GF-D8 (cell line): ENCODE measurements at regions not wholly inside any gene's neighbourhood (a gene's known extent, or its start where the extent isn't known, plus 50 kb on each side); places are given as distances from the start of the nearest gene placed in this dataset.
"Not testable (repeated sequence)": the region's sequence is repeated elsewhere in the genome, so short reads cannot be mapped to it uniquely, and the experiment has no call there.

Experiments
- DNase-seq: peaks from one replicate; lab custom pipeline; 2025; lab: John Stamatoyannopoulos, UW

DNA sequence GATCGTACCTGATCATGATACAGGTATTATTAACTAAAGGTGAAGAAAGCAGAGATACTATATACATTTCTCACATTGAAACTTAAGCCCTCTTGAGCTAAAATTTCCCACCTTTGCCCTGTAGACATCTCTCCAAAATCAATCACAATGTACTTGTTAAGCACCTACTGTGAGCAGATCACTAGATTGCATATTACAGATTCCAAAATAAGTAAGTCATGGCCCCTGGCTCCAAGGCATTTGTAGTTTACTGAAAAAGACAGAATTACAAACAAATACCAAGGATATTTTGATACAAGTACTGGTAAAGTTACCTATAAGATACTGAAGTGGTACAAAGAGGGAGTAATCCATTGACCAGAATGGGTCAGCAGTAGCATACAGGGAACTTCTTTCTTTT, 455.3 kb downstream of the STK39 start:
- no peak for DNase-seq

DNA sequence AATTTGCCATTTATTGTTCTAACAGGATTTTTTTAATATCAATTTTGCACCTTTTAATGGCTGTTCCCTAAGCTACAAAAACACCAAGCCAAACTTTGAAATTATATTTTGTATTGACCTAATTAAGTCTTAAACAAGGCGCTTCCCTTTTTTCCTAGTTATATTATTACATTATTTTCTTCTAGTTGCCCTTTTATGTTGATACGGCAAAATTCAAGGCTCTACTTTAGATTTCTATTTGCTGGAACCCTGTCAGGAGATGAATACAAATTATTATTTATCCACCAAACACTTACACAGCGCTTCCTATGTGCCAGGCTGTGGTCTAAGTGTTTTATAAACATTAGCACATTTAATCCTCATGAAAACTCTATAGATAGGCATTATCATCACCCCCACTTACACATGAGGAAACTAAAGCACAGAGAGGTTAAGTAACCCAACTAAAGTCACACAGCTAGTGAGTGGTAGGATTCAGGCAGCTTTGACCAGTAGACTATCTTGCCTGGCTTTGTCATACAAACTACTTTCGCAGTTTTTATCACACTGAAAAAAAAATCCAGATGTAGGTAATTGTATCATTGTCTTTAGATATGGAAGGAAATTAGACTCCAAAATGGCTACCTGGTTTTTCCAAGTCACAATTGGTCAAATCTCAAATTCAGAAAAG, 456.5 kb downstream of the STK39 start:
- DNase-seq: no peak

DNA sequence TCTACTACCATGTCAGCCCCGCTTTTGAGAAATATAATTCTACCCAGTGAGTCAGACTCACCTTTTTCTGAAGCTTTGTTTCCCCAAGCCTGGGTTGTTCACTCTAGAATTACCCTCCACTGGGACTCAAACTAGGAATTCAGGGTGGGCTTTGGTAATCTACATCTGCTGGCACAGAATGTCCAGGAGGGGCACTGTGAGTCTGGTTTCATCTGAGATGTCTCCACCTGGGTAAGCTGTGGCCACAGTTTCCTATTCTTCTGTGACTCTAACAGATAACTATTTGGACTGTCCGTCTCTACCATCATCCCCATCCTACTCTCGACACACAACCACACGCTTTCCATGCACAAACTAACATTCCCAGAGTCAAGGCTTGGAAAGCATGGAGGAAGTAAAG, 457.2 kb downstream of the STK39 start:
- DNase-seq: no peak

DNA sequence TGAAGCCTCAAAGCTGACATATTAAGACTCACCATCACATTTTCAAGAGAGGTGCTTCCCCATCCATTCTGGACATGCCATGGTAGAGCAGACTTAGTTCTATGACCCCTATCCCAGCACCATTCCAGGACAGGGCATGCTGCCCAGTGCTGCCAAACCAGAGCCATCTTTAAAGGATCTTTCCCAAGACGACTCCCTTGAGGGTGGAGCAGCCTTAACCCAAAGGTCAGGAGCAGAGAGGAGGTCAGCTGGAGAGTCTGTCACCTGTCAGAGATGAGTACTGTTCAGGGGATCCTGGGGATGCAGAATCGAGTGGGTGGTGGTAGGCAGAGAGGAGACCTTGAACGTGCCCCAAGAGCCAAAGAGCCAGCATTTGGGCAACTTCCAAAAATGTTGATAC, 459.8 kb downstream of the STK39 start:
- no peak for DNase-seq

DNA sequence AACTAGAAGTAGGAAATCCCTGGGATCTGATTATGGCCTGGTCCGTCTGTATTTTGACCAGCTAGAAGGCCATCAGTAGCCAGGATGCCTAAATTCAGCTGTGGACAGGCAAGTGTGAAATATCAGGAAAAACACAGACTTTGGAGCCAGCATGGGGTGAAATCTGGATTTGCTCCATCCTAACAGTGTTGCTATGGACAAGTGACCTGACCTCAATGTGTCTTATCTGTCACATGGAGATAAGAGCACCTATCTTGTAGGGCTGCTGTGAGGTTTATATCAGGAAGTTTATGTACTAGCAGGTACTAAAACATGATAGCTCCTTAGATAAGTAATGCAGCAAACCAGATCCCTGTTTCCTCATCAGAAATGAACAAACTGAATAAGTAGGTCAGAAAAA, 460.4 kb downstream of the STK39 start:
- DNase-seq: no peak

DNA sequence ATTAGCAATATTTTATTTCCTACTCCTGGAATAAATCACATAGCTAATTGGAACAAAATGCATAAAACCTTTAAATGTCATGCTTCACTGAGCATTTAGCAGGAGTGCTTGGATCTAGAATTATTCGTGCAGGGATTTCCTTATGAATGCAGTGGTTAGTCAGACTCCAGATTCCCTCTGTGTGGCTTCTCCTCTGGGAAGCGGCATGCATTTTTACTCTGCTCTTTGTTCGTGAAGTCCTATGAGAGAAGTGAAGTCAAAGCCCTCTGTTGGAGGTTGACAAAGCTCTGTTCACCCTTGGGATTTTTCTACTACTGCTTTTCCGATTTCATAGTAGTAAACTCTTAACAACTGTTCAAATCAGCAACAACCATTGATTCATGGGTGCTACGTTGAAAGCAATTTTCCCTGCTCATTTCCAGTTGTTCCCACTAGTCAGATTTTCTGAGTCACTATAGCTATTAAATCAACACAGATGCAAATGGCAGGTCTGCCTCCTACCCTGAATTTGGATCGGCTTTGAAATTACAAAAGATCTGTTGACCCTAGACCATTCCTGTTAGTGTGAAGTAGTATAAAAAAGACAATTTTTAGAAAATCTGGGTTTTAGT, 461.7 kb downstream of the STK39 start:
- no peak for DNase-seq

DNA sequence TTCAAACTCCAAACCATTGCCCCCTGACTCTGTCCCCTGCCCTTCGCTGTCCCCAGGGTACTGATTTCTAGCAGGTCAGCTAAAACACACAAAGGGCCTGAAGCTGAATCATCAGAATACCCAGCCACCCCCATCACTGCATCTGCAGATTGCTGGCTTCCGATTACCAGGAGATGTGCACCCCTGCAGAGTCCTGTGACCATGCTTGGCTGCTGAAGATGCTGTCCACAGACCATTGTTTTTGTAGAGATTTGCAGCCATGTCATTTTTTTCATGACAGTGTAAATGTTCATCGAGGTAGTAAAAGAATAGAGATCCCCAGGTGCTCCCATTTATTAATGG, 463.3 kb downstream of the STK39 start:
- DNase-seq: no peak

DNA sequence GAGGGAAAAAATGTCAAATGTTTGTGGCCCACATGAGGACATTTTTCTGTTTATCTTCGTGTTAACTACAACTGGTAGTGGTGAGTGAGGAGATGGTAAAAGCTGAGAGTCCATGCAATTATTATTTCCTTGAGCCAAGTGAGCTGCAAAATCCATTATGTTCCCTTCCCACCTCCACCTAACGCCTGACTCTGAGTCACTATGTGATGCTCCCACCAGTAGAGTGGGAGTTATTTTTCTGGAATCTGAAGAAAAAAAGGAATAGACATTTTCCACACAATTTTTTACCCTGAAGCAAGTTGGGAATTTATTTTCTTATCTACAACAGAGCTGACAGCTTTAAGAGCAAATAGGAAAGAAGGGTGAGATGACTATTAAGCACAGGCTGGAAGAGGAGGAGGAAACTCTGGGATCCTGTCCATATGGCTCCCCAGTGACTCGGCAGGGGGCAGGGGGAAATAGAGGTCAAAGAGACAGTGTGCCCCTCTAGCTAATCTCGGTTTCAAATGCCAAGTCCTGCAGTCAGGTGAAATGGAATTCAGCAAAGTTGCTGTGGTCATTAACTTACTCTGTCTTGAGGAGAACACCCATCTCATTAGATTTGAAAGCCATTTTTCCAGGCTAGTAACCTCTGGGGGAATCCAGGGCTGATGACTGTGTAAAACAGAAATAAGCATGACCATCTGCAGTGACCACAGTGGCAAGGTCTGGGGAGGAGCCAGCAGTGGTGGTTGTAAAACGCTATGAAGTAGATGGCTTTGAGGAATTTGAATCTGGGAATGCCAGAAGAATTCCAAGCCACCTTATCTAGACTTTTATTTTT, 463.9 kb downstream of the STK39 start:
- DNase-seq: no peak

DNA sequence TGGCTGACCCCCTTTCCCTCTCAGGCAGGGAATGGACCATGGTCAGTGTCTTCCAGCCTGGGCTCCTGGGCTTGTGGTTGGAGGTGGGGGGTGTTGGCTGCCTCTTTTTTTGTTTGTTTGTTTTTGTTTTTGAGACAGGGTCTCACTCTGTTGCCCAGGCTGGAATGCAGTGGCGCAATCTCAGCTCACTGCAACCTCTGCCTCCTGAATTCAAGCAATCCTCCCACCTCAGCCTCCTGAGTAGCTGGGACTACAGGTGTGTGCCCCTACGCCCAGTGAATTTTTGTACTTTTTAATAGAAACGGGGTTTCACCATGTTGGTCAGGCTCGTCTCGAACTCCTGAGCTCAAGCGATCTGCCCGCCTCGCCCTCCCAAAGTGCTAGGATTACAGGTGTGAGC, 465.8 kb downstream of the STK39 start:
- DNase-seq: not testable (repeated sequence)

DNA sequence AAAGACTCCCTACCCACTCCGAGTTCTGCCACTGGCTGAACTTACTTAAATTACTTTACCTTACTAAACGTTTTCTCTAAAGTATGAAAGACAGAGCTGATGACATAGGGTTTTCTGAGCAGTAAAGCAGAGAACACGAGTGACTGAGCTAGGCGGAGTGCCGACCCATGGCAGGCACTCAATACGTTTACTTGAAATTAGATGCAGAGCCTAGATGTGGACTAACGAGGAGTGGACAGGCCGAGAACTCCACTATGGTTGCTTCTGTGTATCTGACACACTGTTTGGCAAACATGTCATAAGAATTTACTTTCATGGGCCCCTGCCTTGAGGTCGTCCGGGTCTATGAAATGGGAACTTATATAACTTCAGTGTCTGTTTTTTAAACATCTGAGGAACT, 471.0 kb downstream of the STK39 start:
- no peak for DNase-seq

DNA sequence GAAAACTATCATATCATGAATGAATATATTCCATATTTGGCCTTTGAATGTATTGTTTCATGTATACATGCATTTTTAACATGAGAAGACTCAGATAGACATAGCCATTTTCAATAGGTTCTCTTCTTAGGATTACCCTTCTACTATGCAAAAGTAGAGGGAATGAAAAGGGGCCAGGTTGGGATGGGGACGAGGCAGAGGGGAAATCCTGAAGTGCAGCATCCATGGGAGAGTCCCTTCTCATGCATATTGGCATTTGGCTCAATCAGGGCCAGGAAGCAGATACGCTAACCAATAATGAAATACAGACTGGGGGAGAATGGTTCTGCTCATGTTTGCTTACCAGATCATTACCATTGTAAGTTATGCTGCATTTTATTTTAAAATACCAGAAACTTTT, 475.8 kb downstream of the STK39 start:
- DNase-seq: no peak

DNA sequence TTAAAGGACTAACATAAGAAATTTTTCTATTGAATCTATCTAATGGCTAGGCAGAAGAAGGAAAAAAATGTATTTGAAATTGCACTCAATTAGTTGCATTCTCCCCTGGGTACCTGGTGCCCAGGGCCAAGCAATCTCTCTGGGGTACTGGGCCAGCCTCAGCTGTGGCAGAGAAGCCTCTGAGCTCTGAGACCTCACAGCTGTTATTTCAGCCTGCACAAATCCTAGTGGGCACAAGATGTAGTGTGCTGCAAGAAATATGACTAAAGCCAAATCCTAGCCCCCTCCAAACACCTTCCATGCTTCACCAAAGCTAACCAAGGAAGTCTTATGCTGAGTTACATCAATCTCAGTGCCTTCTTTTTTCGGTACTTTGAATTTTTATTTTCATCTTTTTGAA, 478.4 kb downstream of the STK39 start:
- DNase-seq: no peak

DNA sequence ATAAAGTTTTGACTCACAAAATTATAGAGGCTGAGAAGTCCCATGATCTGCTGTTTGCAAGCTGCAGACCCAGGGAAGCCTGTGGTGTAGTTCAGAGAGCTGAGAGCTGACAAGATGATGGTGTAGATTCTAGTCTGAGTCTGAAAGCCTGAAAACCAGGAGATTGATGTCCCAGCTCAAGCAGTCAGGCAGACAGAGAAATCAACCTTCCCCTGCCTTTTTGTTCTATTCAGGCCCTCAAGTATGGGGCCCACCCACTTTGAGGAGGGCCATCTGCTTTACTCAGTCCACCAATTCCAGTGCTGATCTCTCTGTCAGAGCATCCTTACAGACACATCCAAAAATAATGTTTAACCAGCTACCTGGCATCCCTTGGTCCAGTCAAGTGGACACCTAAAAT, 479.6 kb downstream of the STK39 start:
- DNase-seq: no peak

DNA sequence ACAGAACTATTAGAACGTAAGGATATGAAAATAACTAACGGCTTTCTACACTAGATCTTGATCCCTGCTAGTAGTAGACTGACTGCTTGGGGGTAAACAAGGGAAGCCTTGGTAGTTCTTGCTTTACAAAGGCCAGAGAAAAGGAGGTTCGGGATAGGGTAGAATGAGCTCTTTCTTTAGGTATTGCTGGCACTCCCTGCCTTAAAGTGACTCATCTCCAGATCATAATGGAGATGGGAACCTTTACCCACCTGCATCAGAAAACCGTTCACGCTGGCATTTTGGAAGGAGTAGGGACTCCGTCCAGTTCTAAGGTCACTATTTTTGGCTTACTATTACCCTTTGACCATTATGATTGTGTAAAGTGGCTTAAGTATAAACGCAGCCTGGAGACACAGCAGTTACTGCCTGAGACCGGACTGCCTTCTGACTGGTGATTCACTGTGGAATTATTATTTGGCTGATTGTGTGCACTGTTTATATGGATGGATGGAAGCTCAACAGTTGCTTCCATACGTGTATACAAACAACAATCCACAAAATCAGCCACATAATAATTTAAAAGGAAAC, 482.5 kb downstream of the STK39 start:
- DNase-seq: no peak

DNA sequence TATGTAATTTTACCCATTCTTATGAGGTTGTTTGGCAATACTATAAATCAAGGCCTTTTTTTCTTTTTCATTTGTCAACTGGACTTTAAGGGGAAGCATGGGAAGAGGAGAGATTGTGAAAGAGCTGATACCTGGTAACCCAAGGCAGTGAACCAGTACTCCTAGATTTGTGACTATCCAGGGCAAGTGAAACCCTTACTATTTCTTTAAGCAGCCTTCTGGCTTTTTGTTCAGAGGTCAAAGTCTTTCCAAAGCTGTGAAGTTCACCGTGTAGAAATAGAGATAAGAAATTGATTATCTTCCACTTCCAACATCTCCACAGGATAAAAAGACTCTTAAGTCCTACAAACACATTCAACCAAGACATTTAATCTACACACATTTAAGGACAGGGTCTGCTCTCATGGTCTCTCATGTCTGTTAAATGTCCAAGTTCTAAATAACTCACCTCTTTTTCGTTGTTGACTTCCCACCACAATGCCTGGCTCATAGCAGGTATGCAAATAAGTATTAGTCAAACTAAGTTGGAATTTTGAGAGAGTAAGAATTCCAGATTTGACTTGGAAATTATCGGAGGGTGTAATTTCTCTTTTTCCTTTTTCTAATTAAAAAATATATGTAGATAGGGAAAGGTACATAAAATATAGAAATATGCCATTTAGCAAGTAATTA, 485.8 kb downstream of the STK39 start:
- DNase-seq: no peak

DNA sequence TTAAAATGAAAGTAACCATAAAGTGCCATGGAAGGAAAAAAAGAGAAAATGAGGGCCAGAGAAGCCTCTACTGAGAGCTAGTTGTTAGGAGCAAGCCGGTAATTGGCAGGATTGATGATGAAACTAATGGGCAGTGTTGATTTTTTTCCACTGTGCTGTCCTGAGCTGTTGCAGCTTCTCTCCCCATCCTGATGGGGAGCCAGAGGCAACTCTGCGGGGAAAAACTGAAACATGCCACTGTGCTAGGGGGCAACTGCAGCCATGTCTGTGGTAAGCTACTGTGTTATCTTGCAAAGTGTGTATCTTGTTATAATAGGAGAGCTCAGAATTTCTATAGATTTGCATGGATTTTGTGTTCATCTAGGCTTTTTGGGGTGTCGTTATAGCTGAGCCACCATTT, 487.9 kb downstream of the STK39 start:
- no peak for DNase-seq

DNA sequence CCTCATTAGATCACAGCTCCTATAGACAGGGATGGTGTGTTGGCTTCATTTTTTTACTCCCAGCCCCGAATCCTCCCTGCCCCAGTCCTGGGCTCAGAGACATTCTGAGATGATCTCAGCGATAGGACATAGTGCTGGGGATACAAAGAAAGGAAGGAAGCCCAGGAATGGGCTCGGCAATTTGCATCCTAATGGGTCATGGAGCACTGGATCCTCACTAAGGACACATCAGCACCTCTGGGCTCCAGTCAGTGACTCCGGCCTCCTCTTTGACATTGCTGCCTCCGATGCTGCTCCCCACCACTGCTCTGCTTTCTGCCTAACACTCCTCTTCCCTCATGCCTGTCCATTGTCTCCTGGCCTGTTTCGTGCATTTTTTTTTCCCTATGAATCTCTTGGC, 489.1 kb downstream of the STK39 start:
- DNase-seq: no peak

DNA sequence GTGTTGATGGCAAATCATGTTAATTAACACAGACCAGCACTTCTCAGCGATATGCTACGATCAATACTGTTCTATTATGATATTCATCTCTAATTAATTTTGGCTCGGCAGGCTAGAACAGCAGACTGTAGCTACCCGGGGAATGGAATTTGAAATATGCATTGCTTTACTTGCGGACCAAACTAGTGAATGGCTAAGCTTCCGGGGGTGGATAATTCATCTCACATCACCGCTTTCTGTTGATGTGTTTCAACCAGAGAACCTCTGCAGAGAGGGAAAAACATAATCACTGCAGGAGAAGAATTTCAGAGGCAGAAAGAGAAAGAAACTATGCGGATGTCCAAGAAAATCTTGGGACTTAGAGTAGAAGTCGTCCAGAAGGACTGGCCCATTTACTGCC, 490.9 kb downstream of the STK39 start:
- no peak for DNase-seq

DNA sequence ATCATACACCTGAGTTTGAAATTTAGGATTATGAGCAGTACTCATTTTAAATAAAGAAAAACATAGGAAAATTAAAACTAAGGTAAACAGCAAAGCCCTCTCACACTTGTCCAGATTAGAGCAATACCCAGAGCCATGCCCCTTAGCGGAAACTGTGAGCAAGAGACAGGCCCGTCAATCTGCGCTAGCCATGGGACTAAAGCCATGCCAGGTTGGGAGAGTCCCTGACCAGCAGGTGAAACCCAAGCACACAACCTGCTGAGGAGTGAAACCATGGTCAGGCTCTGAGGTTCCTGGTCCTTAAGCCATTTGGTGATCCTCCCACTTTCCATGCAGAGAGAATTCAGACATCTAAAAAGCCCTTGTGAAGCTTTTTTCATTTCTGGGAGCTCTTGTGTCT, 494.3 kb downstream of the STK39 start:
- DNase-seq: no peak

DNA sequence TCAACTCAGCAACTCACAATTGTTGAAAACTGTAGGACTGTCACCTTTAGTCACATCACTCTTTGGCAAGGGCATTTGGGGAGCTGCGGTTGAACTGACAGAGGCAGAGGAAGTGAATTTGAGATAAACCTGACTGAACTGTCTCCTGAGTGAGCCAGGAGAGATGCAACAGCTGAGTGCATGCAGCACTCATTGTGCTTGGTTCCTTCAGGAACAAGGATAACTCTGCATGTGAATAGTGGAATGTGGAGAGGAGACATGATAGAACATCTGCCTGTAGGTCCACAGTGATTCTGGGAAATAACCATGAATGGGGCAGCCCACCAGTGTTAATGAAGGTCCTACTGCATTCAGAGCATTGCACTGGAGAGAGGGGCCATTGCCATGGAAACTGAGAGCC, 494.7 kb downstream of the STK39 start:
- DNase-seq: no peak

DNA sequence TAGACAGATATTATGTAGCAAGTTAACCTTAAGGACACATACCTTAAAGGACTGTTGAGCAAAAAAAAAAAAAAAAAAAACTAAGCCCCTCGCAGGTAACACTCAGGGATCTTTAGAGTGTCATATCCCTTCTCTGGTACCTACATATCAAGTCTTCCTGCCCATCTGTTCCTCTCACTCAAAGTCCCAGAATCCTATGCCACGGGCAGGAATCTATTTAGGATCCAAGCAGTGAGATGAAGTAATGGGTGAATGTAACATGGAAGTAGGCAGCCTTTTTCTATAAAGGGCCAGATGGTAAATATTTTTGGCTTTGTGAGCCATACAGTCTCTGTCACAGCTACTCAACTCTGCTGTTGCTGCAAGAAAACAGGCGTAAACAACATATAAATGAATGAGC, 496.7 kb downstream of the STK39 start:
- no peak for DNase-seq

DNA sequence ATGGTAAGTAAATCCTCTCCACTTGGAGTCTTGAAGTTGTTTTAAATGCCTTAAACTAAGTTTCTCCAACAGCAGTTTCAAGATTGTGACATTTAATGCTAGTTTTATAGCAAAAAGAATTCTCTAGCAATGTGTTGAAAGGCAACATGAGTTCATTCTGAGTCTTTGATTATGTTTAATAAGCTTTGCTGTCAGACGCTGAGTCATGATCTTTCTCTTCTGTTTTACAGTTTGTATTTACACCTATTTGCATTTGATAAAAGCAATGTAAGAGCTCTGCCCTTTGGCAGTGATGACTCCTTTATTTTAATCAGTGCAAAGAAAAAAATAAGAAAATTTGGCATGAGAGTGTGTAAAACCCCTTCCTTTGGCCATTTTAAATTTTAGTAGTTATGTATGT, 497.7 kb downstream of the STK39 start:
- DNase-seq: no peak

DNA sequence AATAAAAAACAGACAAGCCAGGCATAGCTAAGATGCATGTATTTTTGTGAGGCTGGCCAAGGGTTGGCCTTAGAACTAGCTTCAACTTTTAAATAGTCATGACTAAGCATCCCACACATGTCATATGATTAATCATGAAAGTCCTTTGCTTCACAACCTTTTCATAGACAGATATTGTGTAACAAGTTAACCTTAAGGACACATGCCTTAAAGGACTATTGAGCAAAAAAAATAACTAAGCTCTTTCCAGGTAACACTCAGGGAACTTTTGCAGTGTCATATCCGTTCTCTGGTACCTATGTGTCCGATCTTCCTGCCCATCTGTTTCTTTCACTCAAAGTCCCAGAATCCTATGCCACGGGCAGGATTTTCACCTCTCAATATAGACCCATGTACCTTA, 498.4 kb downstream of the STK39 start:
- DNase-seq: no peak
